Choroid plexus epithelial cell (primary cell): ENCODE measurements at regions not wholly inside any gene's neighbourhood (a gene's known extent, or its start where the extent isn't known, plus 50 kb on each side); places are given as distances from the start of the nearest gene placed in this dataset.
"Not testable (repeated sequence)": the region's sequence is repeated elsewhere in the genome, so short reads cannot be mapped to it uniquely, and the experiment has no call there.

Experiments used
- DNase-seq: peaks from one replicate; pipeline ENCODE4 v3.0.0-alpha.2; 2010; ENCODE audit warnings: low read depth
- H3K4me3 ChIP-seq: 2 replicates; pipeline ENCODE4 v1.5.1; 2011; ENCODE audit warnings: low read depth, mild to moderate bottlenecking, control low read depth, low read length, moderate library complexity
- TF ChIP-seq, protein P1 (sequence below): conservative IDR thresholded peaks from 2 replicates; pipeline ENCODE4 v1.5.1; 2011; ENCODE audit warnings: low read depth, mild to moderate bottlenecking, control low read depth, inconsistent platforms, low read length, moderate library complexity

DNA sequence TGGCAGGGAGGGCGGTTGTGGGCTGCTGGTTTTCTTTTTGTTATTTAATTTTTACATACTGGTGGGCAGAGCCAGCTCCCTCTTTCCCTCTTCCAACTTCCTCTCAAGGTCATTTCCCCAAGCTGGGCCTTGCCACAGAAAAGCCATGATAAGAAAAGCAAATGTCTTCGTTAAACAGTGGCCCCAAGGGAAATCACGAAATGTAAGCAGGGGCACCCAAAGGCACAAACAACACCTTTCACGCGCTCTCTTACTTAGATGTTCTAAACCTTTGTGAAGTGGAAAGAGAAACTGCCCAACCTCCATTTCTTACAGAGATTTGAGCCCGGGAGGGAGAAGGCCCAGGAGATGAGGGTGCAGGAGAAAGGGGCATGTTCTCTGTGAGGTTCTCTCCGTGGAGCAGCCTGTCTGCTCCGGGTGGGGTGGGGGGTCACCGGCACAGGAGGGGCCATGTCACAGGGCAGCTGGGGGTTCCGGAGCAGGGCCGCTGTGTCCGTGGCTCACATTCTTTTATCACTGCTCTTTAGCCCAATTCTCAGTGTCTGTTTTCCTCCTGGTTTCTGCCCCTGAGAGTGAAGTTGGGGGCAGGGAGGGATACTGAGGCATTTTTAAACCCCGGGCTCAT is 190.7 kb upstream of the GATA6 start:
- TF ChIP-seq, protein P1, sequence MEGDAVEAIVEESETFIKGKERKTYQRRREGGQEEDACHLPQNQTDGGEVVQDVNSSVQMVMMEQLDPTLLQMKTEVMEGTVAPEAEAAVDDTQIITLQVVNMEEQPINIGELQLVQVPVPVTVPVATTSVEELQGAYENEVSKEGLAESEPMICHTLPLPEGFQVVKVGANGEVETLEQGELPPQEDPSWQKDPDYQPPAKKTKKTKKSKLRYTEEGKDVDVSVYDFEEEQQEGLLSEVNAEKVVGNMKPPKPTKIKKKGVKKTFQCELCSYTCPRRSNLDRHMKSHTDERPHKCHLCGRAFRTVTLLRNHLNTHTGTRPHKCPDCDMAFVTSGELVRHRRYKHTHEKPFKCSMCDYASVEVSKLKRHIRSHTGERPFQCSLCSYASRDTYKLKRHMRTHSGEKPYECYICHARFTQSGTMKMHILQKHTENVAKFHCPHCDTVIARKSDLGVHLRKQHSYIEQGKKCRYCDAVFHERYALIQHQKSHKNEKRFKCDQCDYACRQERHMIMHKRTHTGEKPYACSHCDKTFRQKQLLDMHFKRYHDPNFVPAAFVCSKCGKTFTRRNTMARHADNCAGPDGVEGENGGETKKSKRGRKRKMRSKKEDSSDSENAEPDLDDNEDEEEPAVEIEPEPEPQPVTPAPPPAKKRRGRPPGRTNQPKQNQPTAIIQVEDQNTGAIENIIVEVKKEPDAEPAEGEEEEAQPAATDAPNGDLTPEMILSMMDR: no peak
- DNase-seq: no peak
- H3K4me3 ChIP-seq: no peak overlapping the region

- no peak for DNase-seq
- H3K4me3 ChIP-seq: no peak overlapping the region
- TF ChIP-seq, protein P1: no peak
Observed at GRCh38 chr18:21979171-21979560, 190.2 kb upstream of the GATA6 start.

GRCh38 chr18:21979759-21980158 is 189.6 kb upstream of the GATA6 start:
- TF ChIP-seq, protein P1: no peak
- H3K4me3 ChIP-seq: no peak overlapping the region
- no peak for DNase-seq

DNA sequence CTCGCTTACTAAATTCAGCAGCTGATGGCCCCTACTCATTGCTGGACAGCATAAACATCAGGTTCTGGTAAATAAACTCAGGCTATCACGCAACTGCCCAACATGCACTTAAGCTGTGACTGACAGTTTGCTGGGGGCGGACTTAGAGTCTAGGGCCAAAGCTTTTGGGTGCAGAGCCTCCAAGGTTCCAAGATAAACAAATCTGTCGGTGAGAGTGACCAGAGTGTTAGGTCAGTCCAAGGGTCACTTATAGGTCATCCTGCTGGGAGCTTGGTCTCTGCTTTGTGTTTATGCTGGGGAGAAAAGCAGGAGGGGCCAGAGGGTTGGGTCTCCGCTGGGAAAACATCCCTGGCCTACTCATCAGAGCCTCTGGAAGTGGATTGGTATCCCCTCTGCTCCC is 188.6 kb upstream of the GATA6 start:
- TF ChIP-seq, protein P1: no peak
- no peak overlapping the region for H3K4me3 ChIP-seq
- no peak for DNase-seq

DNA sequence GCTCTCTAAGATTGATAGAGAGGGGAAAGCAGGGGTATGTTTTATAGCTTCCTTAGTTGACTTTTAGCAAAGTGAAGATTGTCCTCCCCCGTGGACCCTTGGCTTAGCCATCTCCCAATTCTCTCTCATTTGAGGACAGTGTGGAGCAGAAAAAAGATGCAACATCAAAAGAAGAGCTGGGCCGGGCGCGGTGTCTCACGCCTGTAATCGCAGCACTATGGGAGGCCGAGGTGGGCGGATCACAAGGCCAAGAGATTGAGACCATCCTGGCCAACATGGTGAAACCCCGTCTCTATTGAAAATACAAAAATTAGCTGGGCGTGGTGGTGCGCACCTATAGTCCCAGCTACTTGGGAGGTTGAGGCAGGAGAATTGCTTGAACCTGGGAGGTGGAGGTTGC is 187.9 kb upstream of the GATA6 start:
- DNase-seq, H3K4me3 ChIP-seq: not testable (repeated sequence)

DNA sequence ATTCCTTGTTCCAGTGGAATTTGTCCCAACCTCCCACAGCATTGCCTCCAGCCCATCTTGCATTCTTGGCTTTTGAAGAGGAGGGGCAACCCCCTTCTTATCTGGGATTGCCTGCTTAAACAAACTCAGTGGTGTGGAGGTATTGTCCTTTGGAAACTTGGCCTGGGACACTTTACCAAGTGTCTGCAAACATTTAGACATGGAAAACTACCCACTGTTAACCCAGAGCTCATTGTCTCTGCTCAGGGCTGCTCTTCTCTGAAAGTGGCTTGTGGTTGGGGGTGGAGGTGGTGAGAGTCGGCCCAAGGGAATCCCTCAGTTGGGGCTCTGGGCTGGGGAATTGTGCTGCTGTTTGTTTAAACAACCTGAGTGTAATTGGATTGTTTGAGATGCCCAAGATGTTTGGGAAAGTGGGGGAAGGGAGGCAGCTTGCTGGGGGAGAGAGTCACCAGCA is 178.3 kb upstream of the GATA6 start:
- DNase-seq: no peak
- TF ChIP-seq, protein P1: no peak

GRCh38 chr18:21991886-21992285 is 177.5 kb upstream of the GATA6 start:
- H3K4me3 ChIP-seq: no peak overlapping the region
- no peak for DNase-seq
- TF ChIP-seq, protein P1: no peak

More for the DNA sequence above, 178.3 kb upstream of the GATA6 start:
- H3K4me3 ChIP-seq: no peak overlapping the region
